ENCODE measurements at regions not wholly inside any gene's neighbourhood (a gene's known extent, or its start where the extent isn't known, plus 50 kb on each side); places are given as distances from the start of the nearest gene placed in this dataset.

DNA sequence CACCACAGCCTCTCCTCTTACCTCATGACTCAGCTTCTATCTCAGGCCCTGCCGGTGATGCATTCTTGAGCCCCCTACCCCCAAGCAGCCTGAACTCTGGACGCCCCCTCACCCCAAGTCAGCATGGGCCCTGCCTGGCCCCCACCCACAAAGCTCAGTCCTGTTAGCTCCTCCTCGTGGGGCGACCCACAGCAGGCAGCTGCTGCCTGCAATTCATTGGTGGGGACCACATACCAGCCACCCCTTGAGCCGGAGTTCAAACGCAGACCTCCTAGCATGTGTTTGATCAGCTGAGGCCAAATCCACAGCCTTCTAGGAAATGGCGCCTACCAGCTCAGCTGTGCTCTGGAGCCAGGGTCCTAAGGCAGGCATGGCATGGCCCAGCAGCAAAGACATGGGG is 111.8 kb downstream of the EFNB1 start:
- POLR2A ChIA-PET, result no interaction called here
- no peaks in the 10 kb centered on the region for H3K9me3 ChIP-seq (ENCODE audit: control insufficient read depth, insufficient read depth, low read length)

DNA sequence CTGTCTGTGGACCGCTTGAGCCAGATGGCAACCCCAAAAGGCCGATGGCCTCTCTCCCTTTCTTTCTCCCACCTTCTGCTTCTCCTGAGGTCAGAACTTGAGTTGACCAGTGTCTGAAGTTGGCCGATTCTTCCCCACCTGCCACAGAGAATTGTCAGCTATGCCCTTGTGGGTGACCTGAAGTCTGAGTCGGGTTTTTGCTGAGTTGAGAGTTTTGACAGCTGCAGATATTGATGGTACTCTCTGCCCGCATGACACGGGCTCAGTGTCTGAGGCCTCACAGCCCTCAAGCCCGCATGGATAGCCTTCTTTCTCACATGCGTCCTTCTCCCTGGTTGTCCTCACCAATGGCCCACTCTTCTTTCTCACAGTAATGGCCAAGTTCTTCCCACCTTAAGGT is 111.0 kb downstream of the EFNB1 start:
- no peaks in the 10 kb centered on the region for H3K9me3 ChIP-seq (ENCODE audit: control insufficient read depth, insufficient read depth, low read length)
- no peaks in the 10 kb centered on the region for H3K27me3 ChIP-seq (ENCODE audit: control insufficient read depth, insufficient read depth, low read length)
- H3K4me3 ChIP-seq (ENCODE audit: low read depth, low read length), result no peak overlapping the region
- no peak for DNase-seq (ENCODE audit: low read depth, low spot score)
- ChIA-PET CTCF (interaction anchor here (1.6 kb wide), 1 partner anchor 18 kb away, joined by 16 read pairs; no protein-coding TSS in a partner anchor), POLR2A (no interaction called here)
- H3K27ac ChIP-seq (ENCODE audit: low read depth, low read length), result no peak overlapping the region
- TF ChIP-seq, protein P1, sequence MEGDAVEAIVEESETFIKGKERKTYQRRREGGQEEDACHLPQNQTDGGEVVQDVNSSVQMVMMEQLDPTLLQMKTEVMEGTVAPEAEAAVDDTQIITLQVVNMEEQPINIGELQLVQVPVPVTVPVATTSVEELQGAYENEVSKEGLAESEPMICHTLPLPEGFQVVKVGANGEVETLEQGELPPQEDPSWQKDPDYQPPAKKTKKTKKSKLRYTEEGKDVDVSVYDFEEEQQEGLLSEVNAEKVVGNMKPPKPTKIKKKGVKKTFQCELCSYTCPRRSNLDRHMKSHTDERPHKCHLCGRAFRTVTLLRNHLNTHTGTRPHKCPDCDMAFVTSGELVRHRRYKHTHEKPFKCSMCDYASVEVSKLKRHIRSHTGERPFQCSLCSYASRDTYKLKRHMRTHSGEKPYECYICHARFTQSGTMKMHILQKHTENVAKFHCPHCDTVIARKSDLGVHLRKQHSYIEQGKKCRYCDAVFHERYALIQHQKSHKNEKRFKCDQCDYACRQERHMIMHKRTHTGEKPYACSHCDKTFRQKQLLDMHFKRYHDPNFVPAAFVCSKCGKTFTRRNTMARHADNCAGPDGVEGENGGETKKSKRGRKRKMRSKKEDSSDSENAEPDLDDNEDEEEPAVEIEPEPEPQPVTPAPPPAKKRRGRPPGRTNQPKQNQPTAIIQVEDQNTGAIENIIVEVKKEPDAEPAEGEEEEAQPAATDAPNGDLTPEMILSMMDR (IDR thresholded peaks at IDR 0.05; ENCODE audit: low read depth, low read length), result no peak

More for the DNA sequence above, 111.8 kb downstream of the EFNB1 start:
- H3K27me3 ChIP-seq (ENCODE audit: control insufficient read depth, insufficient read depth, low read length), result no peaks in the 10 kb centered on the region
- no peak overlapping the region for H3K4me3 ChIP-seq (ENCODE audit: low read depth, low read length)
- H3K27ac ChIP-seq (ENCODE audit: low read depth, low read length), result no peak overlapping the region
- no peak for DNase-seq (ENCODE audit: low read depth, low spot score)
- TF ChIP-seq, protein P1 (IDR thresholded peaks at IDR 0.05; ENCODE audit: low read depth, low read length), result no peak
- CTCF ChIA-PET, result interaction anchor here (1.6 kb wide), 1 partner anchor 19 kb away, joined by 16 read pairs; no protein-coding TSS in a partner anchor

DNA sequence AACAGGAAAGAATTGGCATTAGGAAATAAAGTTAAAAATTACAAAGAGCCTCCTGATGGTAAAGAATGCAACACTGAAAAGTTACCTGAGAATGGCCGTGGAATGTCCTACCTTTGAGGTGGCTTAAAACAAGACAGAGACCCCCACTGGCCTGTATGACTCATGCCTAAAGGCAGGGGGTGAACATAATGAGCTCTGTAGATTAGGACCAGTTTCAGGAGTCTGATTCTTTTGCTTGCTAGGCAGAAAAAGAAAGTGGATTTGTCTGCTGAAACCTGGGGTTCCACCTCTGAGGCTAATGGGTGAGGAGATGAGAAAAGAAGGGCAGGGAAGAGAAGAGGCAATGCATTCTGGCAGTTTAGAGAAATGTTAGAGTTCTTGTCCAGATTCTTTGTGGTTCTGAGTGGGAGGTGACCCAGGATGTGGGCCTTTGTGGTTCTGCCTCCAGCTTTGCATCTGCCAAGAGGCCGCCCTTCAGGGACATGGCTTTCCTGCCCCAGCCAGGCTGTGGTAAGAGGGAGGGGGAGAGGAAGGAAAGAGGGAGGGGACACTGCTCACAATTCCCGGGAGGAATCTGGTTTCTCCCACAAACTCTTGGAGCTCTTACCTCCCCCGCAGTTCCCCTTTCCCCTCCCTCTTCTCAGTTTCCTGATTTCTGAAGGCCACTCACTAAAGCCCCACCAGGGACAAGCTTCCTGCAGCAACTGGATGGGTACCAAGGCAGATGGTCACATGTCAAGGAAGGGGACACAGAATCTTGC is 109.6 kb downstream of the EFNB1 start:
- TF ChIP-seq, protein P1 (IDR thresholded peaks at IDR 0.05; ENCODE audit: low read depth, low read length), result no peak
- CTCF ChIA-PET, result no interaction called here
- Histone ChIP-seq H3K4me3 (ENCODE audit: low read depth, low read length) (no peak overlapping the region), H3K9me3 (ENCODE audit: control insufficient read depth, insufficient read depth, low read length) (no peaks in the 10 kb centered on the region), H3K27me3 (ENCODE audit: control insufficient read depth, insufficient read depth, low read length) (no peaks in the 10 kb centered on the region), H3K27ac (ENCODE audit: low read depth, low read length) (no peak overlapping the region)
- POLR2A ChIA-PET, result no interaction called here
- DNase-seq (ENCODE audit: low read depth, low spot score), result no peak

DNA sequence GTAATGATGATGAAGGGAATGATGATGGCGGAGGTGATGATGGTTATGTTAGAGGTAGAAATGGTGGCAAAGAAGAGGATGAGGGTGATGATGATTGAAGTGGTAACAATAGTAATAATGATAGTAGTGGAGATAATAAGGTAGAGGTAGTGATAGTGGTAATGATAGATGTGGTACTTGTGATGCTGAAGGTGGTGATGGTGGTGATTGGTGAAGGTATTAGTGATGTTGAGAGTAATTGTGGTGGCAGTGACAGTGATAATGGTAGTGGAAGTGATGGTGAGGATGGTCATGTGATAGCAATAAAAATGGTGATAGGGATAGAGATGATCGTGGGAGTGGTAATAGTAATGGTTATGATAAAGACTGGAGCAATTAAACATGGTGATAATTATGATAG is 108.8 kb downstream of the EFNB1 start:
- H3K27me3 ChIP-seq (ENCODE audit: control insufficient read depth, insufficient read depth, low read length), result no peaks in the 10 kb centered on the region
- no peak overlapping the region for H3K4me3 ChIP-seq (ENCODE audit: low read depth, low read length)
- TF ChIP-seq, protein P1 (IDR thresholded peaks at IDR 0.05; ENCODE audit: low read depth, low read length), result no peak
- no peak overlapping the region for H3K27ac ChIP-seq (ENCODE audit: low read depth, low read length)
- no peaks in the 10 kb centered on the region for H3K9me3 ChIP-seq (ENCODE audit: control insufficient read depth, insufficient read depth, low read length)
- ChIA-PET POLR2A (no interaction called here), CTCF (no interaction called here)
- DNase-seq (ENCODE audit: low read depth, low spot score), result no peak

DNA sequence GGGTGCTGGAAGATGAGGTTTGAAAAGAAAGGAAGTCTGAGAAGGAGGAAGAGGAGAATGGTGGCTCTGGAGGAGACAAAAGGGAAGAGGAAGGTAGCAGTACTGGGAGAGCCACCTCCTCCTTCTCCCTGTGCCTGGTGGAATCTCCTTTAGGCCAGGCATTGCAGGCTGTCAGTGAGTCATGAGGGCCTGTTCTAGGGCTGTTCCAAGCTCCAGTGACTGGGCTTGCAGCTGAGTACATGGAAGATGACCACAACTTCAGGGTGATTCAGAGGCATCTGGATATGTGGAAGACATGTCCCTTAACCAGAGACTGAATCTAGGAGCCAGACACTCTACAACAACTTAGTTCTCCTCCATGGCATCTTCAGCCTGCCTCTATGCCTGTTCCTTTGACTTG is 107.8 kb downstream of the EFNB1 start:
- Histone ChIP-seq H3K9me3 (ENCODE audit: control insufficient read depth, insufficient read depth, low read length) (no peaks in the 10 kb centered on the region), H3K27ac (ENCODE audit: low read depth, low read length) (peak overlapping the region; percentile 52), H3K27me3 (ENCODE audit: control insufficient read depth, insufficient read depth, low read length) (no peaks in the 10 kb centered on the region), H3K4me3 (ENCODE audit: low read depth, low read length) (no peak overlapping the region)
- ChIA-PET CTCF (no interaction called here), POLR2A (interaction anchor here (0.7 to 1.5 kb wide), 2 partner anchors 9 to 108 kb away, joined by 3 to 4 read pairs; partner anchors contain the start of gene EFNB1)
- DNase-seq (ENCODE audit: low read depth, low spot score), result peak; percentile 51
- TF ChIP-seq, protein P1 (IDR thresholded peaks at IDR 0.05; ENCODE audit: low read depth, low read length), result no peak
